Bronchial epithelial cell (primary cell): ENCODE measurements at regions not wholly inside any gene's neighbourhood (a gene's known extent, or its start where the extent isn't known, plus 50 kb on each side); places are given as distances from the start of the nearest gene placed in this dataset.

Experiments
- DNase-seq: peaks from one replicate; pipeline ENCODE4 v3.0.0-alpha.2; 2010; ENCODE audit warnings: low read depth
- FAIRE-seq: peaks from 2 replicates; lab custom pipeline; 2011; peaks lifted over from hg19 to GRCh38; lab: Jason Lieb, UNC
- H3K27me3 ChIP-seq: 2 replicates; pipeline ENCODE4 v1.5.1; 2011; ENCODE audit warnings: low read length; ENCODE audit not compliant: control insufficient read depth, insufficient read depth
- H3K36me3 ChIP-seq: 2 replicates; pipeline ENCODE4 v1.5.1; 2011; ENCODE audit warnings: low read length; ENCODE audit not compliant: control insufficient read depth, insufficient read depth
- H3K4me3 ChIP-seq: 2 replicates; pipeline ENCODE4 v1.5.1; 2011; ENCODE audit warnings: mild to moderate bottlenecking, low read depth, low read length, control low read depth
- CTCF ChIP-seq: IDR thresholded peaks from 2 replicates; pipeline ENCODE4 v1.5.1; 2011; ENCODE audit warnings: mild to moderate bottlenecking, moderate library complexity, low read length, control low read depth, inconsistent platforms; ENCODE audit not compliant: insufficient read depth, severe bottlenecking

- H3K27me3 ChIP-seq, result no peaks in the 10 kb centered on the region
- no peak for TF ChIP-seq CTCF
These were observed 239.4 kb downstream of the NSG2 start for GRCh38 chr5:174284873-174285272.

GRCh38 chr5:174287761-174288160, 242.3 kb downstream of the NSG2 start:
- H3K27me3 ChIP-seq, result no peaks in the 10 kb centered on the region
- no peak for FAIRE-seq
- no peak for TF ChIP-seq CTCF
- H3K36me3 ChIP-seq, result no peaks in the 10 kb centered on the region
- H3K4me3 ChIP-seq, result no peak overlapping the region
- DNase-seq, result no peak

More at GRCh38 chr5:174284873-174285272, 239.4 kb downstream of the NSG2 start:
- FAIRE-seq (no peak), DNase-seq (no peak)
- no peaks in the 10 kb centered on the region for H3K36me3 ChIP-seq
- H3K4me3 ChIP-seq, result no peak overlapping the region

GRCh38 chr5:174288439-174288838, 242.9 kb downstream of the NSG2 start:
- FAIRE-seq (no peak), DNase-seq (no peak)
- Histone ChIP-seq H3K4me3 (no peak overlapping the region), H3K36me3 (no peaks in the 10 kb centered on the region), H3K27me3 (no peaks in the 10 kb centered on the region)
- no peak for TF ChIP-seq CTCF

- H3K4me3 ChIP-seq, result no peak overlapping the region
- FAIRE-seq (no peak), DNase-seq (no peak)
- no peaks in the 10 kb centered on the region for H3K36me3 ChIP-seq
- no peak for TF ChIP-seq CTCF
- no peaks in the 10 kb centered on the region for H3K27me3 ChIP-seq
These were observed 245.7 kb downstream of the NSG2 start for GRCh38 chr5:174291162-174291561.

- no peak for TF ChIP-seq CTCF
- H3K27me3 ChIP-seq, result no peaks in the 10 kb centered on the region
- no peaks in the 10 kb centered on the region for H3K36me3 ChIP-seq
- no peak overlapping the region for H3K4me3 ChIP-seq
- DNase-seq, result no peak
- no peak for FAIRE-seq
These were observed 246.8 kb downstream of the NSG2 start for GRCh38 chr5:174292348-174292747.

GRCh38 chr5:174293006-174293405, 247.5 kb downstream of the NSG2 start:
- TF ChIP-seq CTCF, result no peak
- Histone ChIP-seq H3K27me3 (no peaks in the 10 kb centered on the region), H3K4me3 (no peak overlapping the region), H3K36me3 (no peaks in the 10 kb centered on the region)
- FAIRE-seq, result no peak
- no peak for DNase-seq
